Stimulated activated CD8-positive, alpha-beta memory T cell treated with anti-CD3 and anti-CD28 coated beads, Interleukin-15, amount 100 ng/mL, for 48 hours (primary cell): ENCODE measurements at regions not wholly inside any gene's neighbourhood (a gene's known extent, or its start where the extent isn't known, plus 50 kb on each side); places are given as distances from the start of the nearest gene placed in this dataset.

ENCODE experiments used
- DNase-seq, 2 donors: peaks; one replicate each; pipeline ENCODE4 v3.0.0-alpha.2; 2020; ENCODE audit warnings: low read depth in 2 of 2

- DNase-seq = no peak
These were observed 62.0 kb upstream of the SIMC1 start for GRCh38 chr5:176176231-176176630.

- no peak for DNase-seq
These were observed 59.4 kb upstream of the SIMC1 start for GRCh38 chr5:176178789-176179188.

DNA sequence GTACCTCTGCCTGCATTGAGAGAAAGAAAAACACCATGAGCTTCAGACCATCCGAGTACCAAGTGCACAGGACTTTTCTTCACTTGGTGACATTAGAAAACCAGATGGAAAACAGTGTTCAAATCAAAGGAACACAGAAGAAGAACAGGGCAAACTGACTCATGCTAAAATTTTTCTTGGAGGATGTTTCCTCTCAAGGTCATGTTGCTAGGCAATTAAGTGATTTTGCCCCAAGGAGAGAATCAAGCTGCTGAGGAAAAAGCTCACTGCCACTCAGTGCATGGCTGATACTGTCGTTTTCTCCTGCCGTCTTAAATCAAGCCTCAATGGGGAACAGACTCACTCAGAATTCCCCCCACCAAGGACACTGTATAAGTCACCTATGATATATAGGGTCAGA lies 57.9 kb upstream of the SIMC1 start:
- no peak for DNase-seq

DNA sequence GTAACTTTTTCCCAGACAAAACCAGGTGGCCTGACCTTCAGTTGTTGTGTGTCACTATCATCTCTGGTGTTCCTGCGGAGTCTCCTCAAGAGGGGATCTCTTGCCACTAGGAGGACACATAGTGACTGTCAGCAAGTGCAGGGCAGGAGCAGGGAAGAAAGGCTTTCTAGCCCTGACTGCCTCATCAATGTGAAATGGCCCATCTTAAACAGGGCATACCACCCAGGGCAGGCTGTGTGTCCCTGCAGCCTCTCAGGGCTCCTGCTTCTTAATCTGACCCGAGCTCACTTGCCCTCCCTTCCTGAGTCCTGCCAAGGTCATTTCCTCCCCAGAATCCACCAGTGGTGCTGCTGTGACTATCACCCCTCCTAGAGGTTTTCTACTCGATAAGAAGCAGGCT lies 57.4 kb upstream of the SIMC1 start:
- no peak for DNase-seq

- DNase-seq = no peak
These were observed 56.9 kb upstream of the SIMC1 start for GRCh38 chr5:176181271-176181855.

GRCh38 chr5:176183321-176184074 lies 54.7 kb upstream of the SIMC1 start:
- DNase-seq = no peak

DNA sequence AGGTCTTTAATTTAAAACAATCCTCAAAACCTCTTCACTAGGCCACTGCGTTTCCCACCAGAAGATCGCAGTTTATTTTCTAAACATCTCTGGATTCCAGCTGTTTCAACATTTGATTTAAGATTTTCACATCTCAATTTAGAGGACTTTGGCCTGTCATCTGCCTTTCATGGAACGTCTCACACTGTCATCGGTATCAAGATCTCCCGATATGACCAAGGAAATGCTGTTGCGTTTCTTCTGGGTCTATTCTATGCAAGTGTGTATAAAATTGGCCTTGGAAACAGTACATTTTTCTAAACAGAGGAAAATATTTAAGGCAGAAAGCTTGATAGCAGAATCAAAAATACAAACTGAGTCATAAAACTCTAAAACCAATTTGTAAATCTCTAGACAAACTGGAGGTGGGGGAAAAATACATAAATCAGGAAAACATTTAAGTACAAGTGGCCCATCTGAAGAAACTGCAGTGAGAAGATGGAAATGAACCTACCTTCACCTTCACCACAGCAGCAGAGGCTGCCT lies 53.6 kb upstream of the SIMC1 start:
- DNase-seq = no peak

- DNase-seq = no peak
These were observed 53.0 kb upstream of the SIMC1 start for GRCh38 chr5:176185133-176185733.

- DNase-seq = no peak
These were observed 52.1 kb upstream of the SIMC1 start for GRCh38 chr5:176186107-176186506.

GRCh38 chr5:176187276-176188062 lies 50.8 kb upstream of the SIMC1 start:
- DNase-seq = no peak

DNA sequence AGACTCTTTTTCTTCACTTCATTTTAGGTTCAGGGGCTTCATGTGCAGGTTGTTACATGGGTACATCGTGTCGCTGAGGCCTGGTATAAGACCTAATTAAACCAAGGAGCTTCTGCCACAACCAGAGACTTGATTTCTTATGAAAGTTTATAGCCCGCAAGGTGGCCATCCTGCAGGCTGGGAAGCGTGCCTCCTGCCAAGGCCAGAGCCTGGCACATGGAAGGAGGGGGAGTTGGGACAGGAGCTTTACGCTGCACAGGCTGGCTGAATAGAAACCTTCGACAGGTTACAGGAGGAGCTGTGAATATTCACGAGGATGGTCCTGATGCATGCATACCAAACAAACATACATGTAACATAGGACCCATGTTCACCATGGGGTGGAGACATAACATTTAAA lies 50.1 kb upstream of the SIMC1 start:
- DNase-seq = no peak
